DMS53 treated with DMSO at 0.1 percent for 48 hours (cell line): ENCODE measurements at regions not wholly inside any gene's neighbourhood (a gene's known extent, or its start where the extent isn't known, plus 50 kb on each side); places are given as distances from the start of the nearest gene placed in this dataset.
"Not testable (repeated sequence)": the region's sequence is repeated elsewhere in the genome, so short reads cannot be mapped to it uniquely, and the experiment has no call there.

Experiments
- DNase-seq: peaks from one replicate; lab custom pipeline; 2025; ENCODE audit not compliant: unreplicated experiment; lab: John Stamatoyannopoulos, UW

- DNase-seq: peak; percentile 9
Measured at GRCh38 chr11:126149759-126150625, 61.5 kb downstream of the RPUSD4 start.

- no peak for DNase-seq
Measured at GRCh38 chr11:126148317-126148716, 63.1 kb downstream of the RPUSD4 start.

- peak; percentile 74 for DNase-seq
Measured at GRCh38 chr11:126147208-126148111, 64.0 kb downstream of the RPUSD4 start.

GRCh38 chr11:126146454-126147192 lies 64.8 kb downstream of the RPUSD4 start:
- DNase-seq: peak; percentile 96

GRCh38 chr11:126145954-126146353 lies 65.5 kb downstream of the RPUSD4 start:
- DNase-seq: no peak

GRCh38 chr11:126143491-126143890 lies 68.0 kb downstream of the RPUSD4 start:
- DNase-seq: not testable (repeated sequence)

- peak; percentile 49 for DNase-seq
Measured at GRCh38 chr11:126140926-126141280, 70.5 kb downstream of the RPUSD4 start.

GRCh38 chr11:126140201-126140925 lies 71.1 kb downstream of the RPUSD4 start:
- DNase-seq: peak; percentile 37

- no peak for DNase-seq
Measured at GRCh38 chr11:126139111-126140091, 72.0 kb downstream of the RPUSD4 start.

GRCh38 chr11:126138636-126139035 lies 72.8 kb downstream of the RPUSD4 start:
- no peak for DNase-seq

- DNase-seq: no peak
Measured at GRCh38 chr11:126137136-126137535, 74.3 kb downstream of the RPUSD4 start.

- no peak for DNase-seq
Measured at GRCh38 chr11:126136507-126136906, 73.8 kb upstream of the CDON start.

GRCh38 chr11:126135235-126136176 lies 72.8 kb upstream of the CDON start:
- no peak for DNase-seq

- no peak for DNase-seq
Measured at GRCh38 chr11:126134461-126135155, 71.9 kb upstream of the CDON start.

GRCh38 chr11:126133901-126134300 lies 71.2 kb upstream of the CDON start:
- no peak for DNase-seq

GRCh38 chr11:126132319-126132718 lies 69.7 kb upstream of the CDON start:
- DNase-seq: no peak

- DNase-seq: not testable (repeated sequence)
Measured at GRCh38 chr11:126130781-126131180, 68.1 kb upstream of the CDON start.
